ENCODE measurements at regions not wholly inside any gene's neighbourhood (a gene's known extent, or its start where the extent isn't known, plus 50 kb on each side); places are given as distances from the start of the nearest gene placed in this dataset.
A peak's percentile ranks its signal among the peaks of the same experiment; 100 is the strongest.

- Mint-ChIP-seq H3K4me3 (no peak overlapping the region), H3K27me3 (no peaks in the 10 kb centered on the region), H3K9me3 (no peaks in the 10 kb centered on the region), H3K27ac (no peak overlapping the region), H3K4me1 (no peaks in the 10 kb centered on the region), H3K36me3 (ENCODE audit: low read depth) (no peaks in the 10 kb centered on the region)
- ATAC-seq (replicated peaks), result no peak
Observed at GRCh38 chr10:4109469-4109868, 324.5 kb upstream of the KLF6 start.

GRCh38 chr10:4108693-4109092, 323.7 kb upstream of the KLF6 start:
- no peaks in the 10 kb centered on the region for H3K4me1 Mint-ChIP-seq
- H3K27ac Mint-ChIP-seq, result no peak overlapping the region

GRCh38 chr10:4107285-4107851, 322.4 kb upstream of the KLF6 start:
- H3K27me3 Mint-ChIP-seq, result no peaks in the 10 kb centered on the region
- no peaks in the 10 kb centered on the region for H3K9me3 Mint-ChIP-seq
- H3K27ac Mint-ChIP-seq, result no peak overlapping the region
- H3K36me3 Mint-ChIP-seq (ENCODE audit: low read depth), result no peaks in the 10 kb centered on the region
- ATAC-seq (replicated peaks), result no peak
- peaks cover 10% of the 10 kb centered on the region for H3K4me1 Mint-ChIP-seq
- no peak overlapping the region for H3K4me3 Mint-ChIP-seq

More at GRCh38 chr10:4108693-4109092, 323.7 kb upstream of the KLF6 start:
- Mint-ChIP-seq H3K4me3 (no peak overlapping the region), H3K27me3 (no peaks in the 10 kb centered on the region), H3K36me3 (ENCODE audit: low read depth) (no peaks in the 10 kb centered on the region), H3K9me3 (no peaks in the 10 kb centered on the region)
- no peak for ATAC-seq (replicated peaks)

- Mint-ChIP-seq H3K9me3 (no peaks in the 10 kb centered on the region), H3K27ac (peak overlapping the region; percentile 70), H3K4me1 (peaks cover 16% of the 10 kb centered on the region), H3K4me3 (no peak overlapping the region), H3K36me3 (ENCODE audit: low read depth) (no peaks in the 10 kb centered on the region), H3K27me3 (no peaks in the 10 kb centered on the region)
- no peak for ATAC-seq (replicated peaks)
Observed at GRCh38 chr10:4103603-4104002, 318.6 kb upstream of the KLF6 start.

- Mint-ChIP-seq H3K9me3 (no peaks in the 10 kb centered on the region), H3K4me1 (peaks cover 16% of the 10 kb centered on the region)
Observed at GRCh38 chr10:4102802-4103344, 317.9 kb upstream of the KLF6 start.

GRCh38 chr10:4101918-4102654, 317.1 kb upstream of the KLF6 start:
- Mint-ChIP-seq H3K27me3 (no peaks in the 10 kb centered on the region), H3K27ac (no peak overlapping the region), H3K4me1 (peaks cover 16% of the 10 kb centered on the region), H3K9me3 (no peaks in the 10 kb centered on the region), H3K4me3 (no peak overlapping the region), H3K36me3 (ENCODE audit: low read depth) (no peaks in the 10 kb centered on the region)
- ATAC-seq (replicated peaks), result no peak

More at GRCh38 chr10:4102802-4103344, 317.9 kb upstream of the KLF6 start:
- Mint-ChIP-seq H3K27ac (no peak overlapping the region), H3K27me3 (no peaks in the 10 kb centered on the region), H3K36me3 (ENCODE audit: low read depth) (no peaks in the 10 kb centered on the region), H3K4me3 (no peak overlapping the region)
- ATAC-seq (replicated peaks), result no peak

DNA sequence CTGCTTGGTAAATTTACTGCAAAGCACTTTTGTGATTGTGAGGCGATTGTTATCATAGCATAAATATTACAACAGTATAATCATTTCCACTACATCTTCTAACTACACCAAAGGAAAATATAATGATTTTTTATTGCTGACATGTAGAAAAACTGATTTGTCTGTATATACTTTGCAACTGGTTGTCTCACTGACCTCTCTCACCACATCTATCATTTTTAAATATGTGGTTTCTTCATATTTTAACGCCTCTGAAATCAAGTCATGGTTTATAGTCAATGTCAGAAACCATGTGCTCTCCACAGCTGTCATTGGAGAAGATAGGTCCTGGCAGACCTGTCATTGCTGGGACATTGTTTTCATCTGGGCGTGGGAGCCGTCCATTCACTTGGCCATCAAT, 315.4 kb upstream of the KLF6 start:
- no peaks in the 10 kb centered on the region for H3K9me3 Mint-ChIP-seq
- no peaks in the 10 kb centered on the region for H3K27me3 Mint-ChIP-seq
- no peak overlapping the region for H3K27ac Mint-ChIP-seq
- no peaks in the 10 kb centered on the region for H3K36me3 Mint-ChIP-seq (ENCODE audit: low read depth)
- H3K4me1 Mint-ChIP-seq, result peaks cover 16% of the 10 kb centered on the region
- no peak for ATAC-seq (replicated peaks)
- H3K4me3 Mint-ChIP-seq, result no peak overlapping the region

GRCh38 chr10:4099202-4099601, 314.2 kb upstream of the KLF6 start:
- Mint-ChIP-seq H3K4me3 (no peak overlapping the region), H3K27me3 (no peaks in the 10 kb centered on the region), H3K4me1 (peaks cover 16% of the 10 kb centered on the region), H3K36me3 (ENCODE audit: low read depth) (no peaks in the 10 kb centered on the region), H3K9me3 (no peaks in the 10 kb centered on the region), H3K27ac (no peak overlapping the region)
- no peak for ATAC-seq (replicated peaks)

DNA sequence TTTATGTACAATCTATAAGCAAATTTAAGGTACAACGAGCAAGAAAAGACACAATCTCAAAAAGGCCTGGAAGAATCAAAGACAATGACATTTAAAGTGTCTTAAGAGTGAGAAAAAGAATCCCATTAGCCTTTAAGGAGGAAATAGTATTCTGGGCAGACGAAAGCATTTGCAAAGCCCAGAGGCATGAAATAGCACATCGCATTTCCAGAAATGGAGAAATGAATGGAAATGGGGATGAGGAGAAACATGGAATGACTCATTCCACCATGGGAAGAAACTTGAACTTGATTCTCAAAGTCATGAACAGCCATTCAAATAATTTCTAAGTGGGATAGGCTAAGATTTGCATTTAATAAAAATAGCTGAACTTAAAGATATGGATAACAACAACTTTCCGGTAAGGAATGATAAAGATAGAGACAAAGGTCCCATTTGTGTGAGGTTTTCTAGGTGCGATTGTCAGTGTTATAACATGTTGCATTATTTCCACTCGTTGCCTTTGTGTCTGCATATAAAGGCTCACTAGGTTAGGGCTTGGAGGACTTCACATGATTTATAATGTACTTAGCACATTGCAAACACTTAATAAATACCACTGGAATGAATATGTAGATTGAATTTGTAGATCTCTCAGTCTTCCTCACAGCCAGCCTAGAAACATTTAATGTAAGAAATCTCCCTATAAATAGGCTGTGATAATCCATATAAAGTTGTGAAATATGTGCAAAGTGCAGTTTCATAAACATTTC, 310.3 kb upstream of the KLF6 start:
- Mint-ChIP-seq H3K27ac (no peak overlapping the region), H3K27me3 (no peaks in the 10 kb centered on the region)

DNA sequence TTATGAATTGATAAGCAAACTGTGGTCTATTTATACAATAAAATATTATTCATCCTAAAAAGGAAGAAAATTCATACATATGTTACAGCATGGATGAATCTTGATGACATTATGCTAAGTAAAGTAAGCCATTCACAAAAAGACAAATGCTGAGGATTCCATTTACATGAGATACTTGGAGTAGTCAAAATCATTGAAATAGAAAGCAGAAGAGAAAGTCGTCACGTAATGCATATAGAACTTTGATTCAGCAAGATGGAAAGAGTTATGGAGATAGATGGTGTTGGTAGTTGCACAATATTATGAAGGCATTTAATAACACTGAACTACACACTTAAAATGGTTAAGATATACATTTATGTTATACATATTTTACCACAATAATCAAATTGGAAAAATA, 309.7 kb upstream of the KLF6 start:
- no peak overlapping the region for H3K27ac Mint-ChIP-seq

More for the DNA sequence above, 310.3 kb upstream of the KLF6 start:
- H3K9me3 Mint-ChIP-seq, result no peaks in the 10 kb centered on the region
- H3K4me1 Mint-ChIP-seq, result no peaks in the 10 kb centered on the region
- H3K36me3 Mint-ChIP-seq (ENCODE audit: low read depth), result no peaks in the 10 kb centered on the region
- no peak overlapping the region for H3K4me3 Mint-ChIP-seq
- ATAC-seq (replicated peaks), result no peak

GRCh38 chr10:4093438-4093837, 308.4 kb upstream of the KLF6 start:
- Mint-ChIP-seq H3K9me3 (no peaks in the 10 kb centered on the region), H3K4me3 (no peak overlapping the region), H3K4me1 (peaks cover 3% of the 10 kb centered on the region), H3K27me3 (no peaks in the 10 kb centered on the region), H3K27ac (no peak overlapping the region), H3K36me3 (ENCODE audit: low read depth) (no peaks in the 10 kb centered on the region)
- no peak for ATAC-seq (replicated peaks)

More for the DNA sequence above, 309.7 kb upstream of the KLF6 start:
- Mint-ChIP-seq H3K4me1 (no peaks in the 10 kb centered on the region), H3K27me3 (no peaks in the 10 kb centered on the region), H3K4me3 (no peak overlapping the region), H3K36me3 (ENCODE audit: low read depth) (no peaks in the 10 kb centered on the region), H3K9me3 (no peaks in the 10 kb centered on the region)
- ATAC-seq (replicated peaks), result no peak

DNA sequence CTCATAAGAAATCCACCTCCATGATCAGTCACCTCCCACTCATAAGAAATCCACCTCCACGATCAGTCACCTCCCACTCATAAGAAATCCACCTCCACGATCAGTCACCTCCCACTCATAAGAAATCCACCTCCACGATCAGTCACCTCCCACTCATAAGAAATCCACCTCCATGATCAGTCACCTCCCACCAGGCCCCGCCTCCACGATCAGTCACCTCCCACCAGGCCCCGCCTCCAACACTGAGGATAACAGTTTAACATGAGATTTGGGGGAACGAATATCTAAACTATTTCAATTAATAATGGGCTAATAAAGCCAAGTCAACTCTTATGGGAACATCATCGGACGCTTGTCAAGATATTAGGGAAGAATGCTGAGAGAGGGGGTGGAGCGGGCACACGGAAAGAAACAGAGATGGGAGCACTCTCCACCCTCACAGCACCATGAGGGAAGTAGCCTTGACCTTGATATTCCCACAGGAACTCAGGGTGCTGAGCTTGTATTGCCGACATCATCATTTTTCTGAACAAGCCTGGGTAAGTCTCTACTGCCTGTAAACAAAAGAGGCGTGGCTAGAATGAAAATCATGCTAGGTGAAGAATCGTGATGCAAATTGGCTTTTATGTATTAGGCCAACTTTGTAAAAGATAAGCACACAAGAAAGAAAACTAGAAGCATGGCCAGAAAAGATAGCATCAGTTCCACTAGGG, 303.5 kb upstream of the KLF6 start:
- no peaks in the 10 kb centered on the region for H3K36me3 Mint-ChIP-seq (ENCODE audit: low read depth)
- ATAC-seq (replicated peaks), result no peak
- no peak overlapping the region for H3K4me3 Mint-ChIP-seq
- H3K27me3 Mint-ChIP-seq, result no peaks in the 10 kb centered on the region
- H3K27ac Mint-ChIP-seq, result peak overlapping the region; percentile 26
- H3K9me3 Mint-ChIP-seq, result no peaks in the 10 kb centered on the region
- peaks cover 10% of the 10 kb centered on the region for H3K4me1 Mint-ChIP-seq

DNA sequence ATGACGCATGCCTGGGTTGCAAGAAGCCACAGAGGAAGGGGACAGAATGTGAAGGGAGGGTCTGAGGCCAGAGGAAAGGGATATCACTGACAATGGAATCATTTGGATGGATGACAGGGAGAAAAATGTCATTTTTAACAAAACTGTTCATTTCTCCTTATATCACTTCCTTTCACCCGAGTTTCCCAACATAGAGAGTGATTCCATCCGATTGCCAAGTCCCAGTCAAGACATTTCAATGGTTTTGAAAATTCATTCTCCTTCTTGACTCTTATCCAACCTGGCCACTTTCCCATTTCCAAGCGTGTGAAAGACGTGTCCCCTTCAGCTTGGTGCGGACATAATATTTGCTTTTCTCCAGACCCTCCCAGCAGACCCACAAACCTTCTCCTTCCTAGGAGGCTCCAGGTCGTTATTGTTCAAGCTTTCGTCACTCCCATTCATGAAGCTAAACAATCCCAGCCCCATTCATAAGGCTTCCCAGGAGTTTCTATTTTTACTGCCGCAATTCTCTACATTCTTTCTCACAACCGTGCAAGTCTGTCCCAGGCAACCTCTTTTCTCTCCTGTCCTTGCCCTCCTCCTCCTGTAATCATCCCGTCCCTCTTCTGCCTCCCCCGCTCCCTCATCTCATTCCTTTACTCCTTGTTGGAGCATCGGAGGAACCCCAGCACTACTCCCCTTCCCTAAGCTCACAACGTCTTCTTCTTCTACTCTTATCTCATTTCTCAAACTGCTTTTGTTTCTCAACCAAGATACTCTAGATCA, 301.3 kb upstream of the KLF6 start:
- peaks cover 19% of the 10 kb centered on the region for H3K4me1 Mint-ChIP-seq
- H3K9me3 Mint-ChIP-seq, result no peaks in the 10 kb centered on the region
- H3K27me3 Mint-ChIP-seq, result no peaks in the 10 kb centered on the region
- no peak for ATAC-seq (replicated peaks)
- no peak overlapping the region for H3K27ac Mint-ChIP-seq
- no peaks in the 10 kb centered on the region for H3K36me3 Mint-ChIP-seq (ENCODE audit: low read depth)
- no peak overlapping the region for H3K4me3 Mint-ChIP-seq

All from activated T-helper 17 cell treated with anti-CD3 and anti-CD28 coated beads, Interleukin-2, amount 50 U/mL, for 72 hours (primary cell).